Skeletal muscle satellite cell (primary cell): ENCODE measurements at regions not wholly inside any gene's neighbourhood (a gene's known extent, or its start where the extent isn't known, plus 50 kb on each side); places are given as distances from the start of the nearest gene placed in this dataset.

Experiments used
- H3K27me3 ChIP-seq: 2 replicates; pipeline ENCODE4 v1.7.0; 2013; ENCODE audit warnings: low read length; ENCODE audit not compliant: control insufficient read depth, insufficient read depth
- H3K36me3 ChIP-seq: 2 replicates; pipeline ENCODE4 v1.7.0; 2013; ENCODE audit warnings: mild to moderate bottlenecking, control low read depth, low read length; ENCODE audit not compliant: insufficient read depth
- H3K4me1 ChIP-seq: 2 replicates; pipeline ENCODE4 v1.7.0; 2013; ENCODE audit warnings: low read length; ENCODE audit not compliant: control insufficient read depth, insufficient read depth
- H3K4me2 ChIP-seq: 2 replicates; pipeline ENCODE4 v1.7.0; 2013; ENCODE audit warnings: mild to moderate bottlenecking, low read length
- H3K4me3 ChIP-seq: 2 replicates; pipeline ENCODE4 v1.7.0; 2013; ENCODE audit warnings: low read length
- H3K9ac ChIP-seq: 2 replicates; pipeline ENCODE4 v1.7.0; 2013; ENCODE audit warnings: mild to moderate bottlenecking, low read depth, low read length, moderate library complexity
- H3K9me3 ChIP-seq: replicated peaks from 2 replicates; pipeline ENCODE4 v1.7.0; 2013; ENCODE audit warnings: mild to moderate bottlenecking, control low read depth, low read length

GRCh38 chr2:142472382-142472781, 341.6 kb upstream of the LRP1B start:
- no peak overlapping the region for H3K4me3 ChIP-seq
- H3K9ac ChIP-seq: no peak overlapping the region
- no peaks in the 10 kb centered on the region for H3K9me3 ChIP-seq
- H3K36me3 ChIP-seq: no peaks in the 10 kb centered on the region
- no peaks in the 10 kb centered on the region for H3K27me3 ChIP-seq
- no peak overlapping the region for H3K4me2 ChIP-seq
- no peaks in the 10 kb centered on the region for H3K4me1 ChIP-seq

DNA sequence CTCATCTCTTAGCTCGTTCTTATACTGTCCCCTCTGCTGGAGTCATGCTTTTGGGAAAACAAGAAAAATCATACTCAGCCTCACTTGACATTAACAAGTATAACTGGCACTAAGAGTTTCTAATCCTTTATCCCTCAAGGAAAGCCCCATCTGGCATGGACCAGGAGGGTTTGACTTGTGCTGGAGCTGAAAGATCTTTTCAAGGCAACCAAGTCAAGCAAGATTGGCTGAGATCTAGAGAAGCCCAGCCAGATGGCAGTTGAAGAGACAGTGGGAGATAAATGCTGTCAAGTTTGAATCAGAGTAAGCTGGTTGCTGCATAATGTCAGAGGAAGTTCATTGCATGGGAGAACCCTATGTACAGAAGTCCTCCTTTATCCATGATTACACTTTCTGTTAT, 336.5 kb upstream of the LRP1B start:
- Histone ChIP-seq H3K9ac (no peak overlapping the region), H3K9me3 (no peaks in the 10 kb centered on the region), H3K27me3 (no peaks in the 10 kb centered on the region), H3K4me1 (no peaks in the 10 kb centered on the region), H3K36me3 (no peaks in the 10 kb centered on the region), H3K4me2 (no peak overlapping the region), H3K4me3 (no peak overlapping the region)

- Histone ChIP-seq H3K9me3 (no peaks in the 10 kb centered on the region), H3K4me2 (no peak overlapping the region), H3K27me3 (no peaks in the 10 kb centered on the region), H3K36me3 (no peaks in the 10 kb centered on the region), H3K4me1 (no peaks in the 10 kb centered on the region), H3K9ac (no peak overlapping the region), H3K4me3 (no peak overlapping the region)
Observed at GRCh38 chr2:142463047-142463446, 332.2 kb upstream of the LRP1B start.

GRCh38 chr2:142462306-142462705, 331.5 kb upstream of the LRP1B start:
- Histone ChIP-seq H3K9me3 (no peaks in the 10 kb centered on the region), H3K4me3 (no peak overlapping the region), H3K4me1 (no peaks in the 10 kb centered on the region), H3K9ac (no peak overlapping the region), H3K27me3 (no peaks in the 10 kb centered on the region), H3K4me2 (no peak overlapping the region), H3K36me3 (no peaks in the 10 kb centered on the region)

DNA sequence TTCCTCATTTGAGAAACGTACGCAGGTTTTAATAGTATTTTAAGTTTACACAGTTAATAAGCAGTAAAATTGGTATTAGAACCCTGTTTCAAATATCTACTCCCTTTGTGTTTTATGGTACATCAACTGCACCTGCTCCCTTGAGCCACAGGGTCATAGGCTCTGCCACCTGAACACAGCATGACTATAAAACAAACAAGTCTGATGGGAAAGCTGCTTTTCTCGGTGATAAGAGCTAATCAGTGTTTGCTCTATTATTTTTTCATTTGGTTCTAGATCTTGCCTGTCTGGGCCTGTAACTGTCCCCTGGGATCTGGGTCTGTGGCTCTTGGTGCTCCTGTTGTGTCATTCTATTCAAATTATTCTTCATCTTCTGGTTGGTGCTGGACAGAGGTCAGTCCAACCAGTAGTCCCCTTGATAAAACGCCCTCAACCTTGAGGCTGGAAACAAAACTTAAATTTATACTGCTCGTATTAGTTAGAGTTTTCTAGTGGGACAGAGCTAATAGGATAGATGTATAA, 314.8 kb upstream of the LRP1B start:
- Histone ChIP-seq H3K9me3 (no peaks in the 10 kb centered on the region), H3K36me3 (no peaks in the 10 kb centered on the region), H3K4me3 (no peak overlapping the region)

GRCh38 chr2:142445023-142445422, 314.2 kb upstream of the LRP1B start:
- no peaks in the 10 kb centered on the region for H3K27me3 ChIP-seq
- H3K4me2 ChIP-seq: no peak overlapping the region
- no peaks in the 10 kb centered on the region for H3K4me1 ChIP-seq
- no peaks in the 10 kb centered on the region for H3K9me3 ChIP-seq
- no peaks in the 10 kb centered on the region for H3K36me3 ChIP-seq
- H3K4me3 ChIP-seq: no peak overlapping the region
- H3K9ac ChIP-seq: no peak overlapping the region

More for the DNA sequence above, 314.8 kb upstream of the LRP1B start:
- H3K27me3 ChIP-seq: no peaks in the 10 kb centered on the region
- H3K4me1 ChIP-seq: no peaks in the 10 kb centered on the region
- no peak overlapping the region for H3K4me2 ChIP-seq
- H3K9ac ChIP-seq: no peak overlapping the region

DNA sequence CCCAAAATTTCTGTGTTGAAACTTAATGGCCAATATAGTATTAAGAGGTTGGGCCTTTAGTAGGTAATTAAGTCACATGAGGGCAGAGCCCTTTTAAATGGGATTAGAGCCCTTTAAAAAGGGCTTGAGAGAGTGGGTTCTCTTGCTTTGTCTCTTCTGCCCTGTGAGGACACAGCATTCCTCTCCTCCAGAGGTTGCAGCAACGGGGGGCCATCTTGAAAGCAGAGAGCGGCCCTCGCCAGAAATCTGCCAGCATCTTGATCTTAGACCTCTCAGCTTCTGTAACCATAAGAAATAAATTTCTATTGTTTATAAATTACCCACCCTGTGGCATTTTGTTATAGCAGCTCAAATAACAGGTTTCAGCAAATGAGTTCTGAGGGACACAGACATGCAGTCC, 305.0 kb upstream of the LRP1B start:
- H3K4me2 ChIP-seq: no peak overlapping the region
- no peaks in the 10 kb centered on the region for H3K9me3 ChIP-seq
- no peaks in the 10 kb centered on the region for H3K36me3 ChIP-seq
- H3K4me1 ChIP-seq: no peaks in the 10 kb centered on the region
- H3K9ac ChIP-seq: no peak overlapping the region
- no peaks in the 10 kb centered on the region for H3K27me3 ChIP-seq
- no peak overlapping the region for H3K4me3 ChIP-seq

DNA sequence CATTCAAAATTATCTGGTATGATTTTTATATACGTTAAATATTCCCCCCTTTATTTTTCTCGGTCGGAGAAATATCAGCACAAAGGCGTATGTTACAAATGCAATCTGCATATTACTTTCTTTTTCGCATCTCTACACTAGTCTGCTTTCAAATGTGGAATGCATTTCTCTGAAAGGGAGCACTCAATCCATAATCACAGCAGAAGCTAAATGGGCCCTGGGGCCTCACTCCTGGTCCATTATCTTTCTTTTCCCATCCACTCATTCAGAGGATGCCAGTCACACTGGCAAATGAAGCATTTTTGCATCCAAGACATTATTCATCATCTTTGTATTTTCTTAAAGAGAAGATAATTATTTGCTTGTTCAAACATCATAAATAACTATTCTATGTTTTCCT, 295.2 kb upstream of the LRP1B start:
- H3K27me3 ChIP-seq: no peaks in the 10 kb centered on the region
- no peak overlapping the region for H3K9ac ChIP-seq
- no peak overlapping the region for H3K4me2 ChIP-seq
- H3K4me3 ChIP-seq: no peak overlapping the region
- no peaks in the 10 kb centered on the region for H3K9me3 ChIP-seq
- H3K36me3 ChIP-seq: no peaks in the 10 kb centered on the region
- H3K4me1 ChIP-seq: no peaks in the 10 kb centered on the region

DNA sequence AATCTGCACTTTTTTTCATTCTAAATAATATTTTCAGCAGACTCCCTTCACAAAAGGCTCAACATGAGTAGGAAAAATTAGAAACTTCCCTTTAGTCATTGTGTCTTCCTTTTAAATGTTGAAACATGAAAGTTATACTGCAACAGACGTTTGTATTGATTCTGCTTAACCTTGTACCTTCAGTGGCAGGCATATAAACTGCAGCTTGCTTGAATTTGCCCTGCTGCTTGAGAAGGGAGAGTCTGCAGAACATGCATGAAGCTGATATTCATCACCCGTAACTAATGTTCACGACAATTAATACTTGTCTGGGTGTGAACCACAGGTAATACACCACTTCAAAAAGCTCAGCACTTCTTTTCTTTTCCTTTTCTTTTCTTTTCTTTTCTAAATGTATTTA, 294.7 kb upstream of the LRP1B start:
- H3K4me1 ChIP-seq: no peaks in the 10 kb centered on the region
- no peaks in the 10 kb centered on the region for H3K9me3 ChIP-seq
- no peak overlapping the region for H3K9ac ChIP-seq
- no peak overlapping the region for H3K4me3 ChIP-seq
- no peaks in the 10 kb centered on the region for H3K36me3 ChIP-seq
- H3K4me2 ChIP-seq: no peak overlapping the region
- H3K27me3 ChIP-seq: no peaks in the 10 kb centered on the region

DNA sequence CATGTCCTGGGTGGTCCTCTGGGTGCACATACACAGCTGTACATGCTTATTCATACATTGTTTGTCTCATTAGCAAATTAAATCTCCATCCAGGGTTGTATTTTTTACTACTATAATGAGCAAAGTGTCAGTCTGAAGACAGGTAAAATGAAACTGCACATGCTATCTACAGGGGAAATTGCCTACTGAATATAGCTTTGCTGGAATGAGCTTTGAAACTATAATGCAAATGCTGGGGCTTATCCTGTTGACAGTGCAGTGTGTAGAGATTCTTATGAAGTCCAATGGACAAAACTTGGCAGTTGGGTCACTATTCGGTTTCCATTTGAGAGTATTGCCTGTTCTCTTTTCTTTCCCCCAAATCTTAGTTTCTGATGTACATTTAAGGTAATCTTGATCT, 292.8 kb upstream of the LRP1B start:
- no peak overlapping the region for H3K4me2 ChIP-seq
- H3K4me1 ChIP-seq: no peaks in the 10 kb centered on the region
- no peaks in the 10 kb centered on the region for H3K36me3 ChIP-seq
- H3K27me3 ChIP-seq: no peaks in the 10 kb centered on the region
- no peaks in the 10 kb centered on the region for H3K9me3 ChIP-seq
- H3K4me3 ChIP-seq: no peak overlapping the region
- H3K9ac ChIP-seq: no peak overlapping the region

DNA sequence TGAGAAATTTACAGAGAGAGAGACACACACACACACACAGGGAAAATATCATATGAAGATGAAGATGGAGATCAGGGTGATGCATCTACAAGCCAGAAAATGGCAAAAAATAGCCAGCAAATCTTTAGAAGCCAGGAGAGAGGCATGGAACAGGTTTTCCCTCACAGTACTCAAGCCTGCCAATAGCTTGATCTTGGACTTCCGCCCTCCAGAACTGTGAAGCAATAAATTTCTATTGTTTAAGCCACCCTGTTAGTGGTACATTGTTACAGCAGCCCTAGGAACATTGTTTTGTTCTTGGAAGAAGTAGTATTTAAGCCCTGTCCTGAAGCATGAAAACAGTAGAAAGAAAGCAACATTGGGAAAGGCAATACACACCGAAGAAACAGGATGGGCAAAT, 292.0 kb upstream of the LRP1B start:
- Histone ChIP-seq H3K4me1 (no peaks in the 10 kb centered on the region), H3K27me3 (no peaks in the 10 kb centered on the region), H3K4me2 (no peak overlapping the region), H3K4me3 (no peak overlapping the region), H3K9me3 (no peaks in the 10 kb centered on the region), H3K36me3 (no peaks in the 10 kb centered on the region), H3K9ac (no peak overlapping the region)

DNA sequence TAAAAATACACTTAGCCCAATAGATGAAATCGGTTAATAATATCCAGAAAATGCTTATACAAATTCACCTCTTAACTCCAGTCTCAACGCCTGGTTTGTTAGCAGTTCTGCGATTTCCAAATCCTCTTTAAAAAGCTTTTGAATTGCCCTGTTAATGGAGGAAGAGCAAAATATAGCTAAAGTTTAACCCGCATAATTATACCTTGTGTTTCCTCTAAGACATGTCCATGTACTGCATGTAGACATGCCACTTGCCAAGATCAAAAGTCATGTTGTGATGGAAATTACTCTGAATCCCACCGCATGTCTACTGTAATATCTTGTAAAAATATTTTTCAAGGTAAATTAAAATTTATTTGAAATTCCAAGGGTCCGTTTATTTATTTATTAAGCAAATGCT, 291.2 kb upstream of the LRP1B start:
- Histone ChIP-seq H3K9ac (no peak overlapping the region), H3K27me3 (no peaks in the 10 kb centered on the region), H3K4me1 (no peaks in the 10 kb centered on the region), H3K9me3 (no peaks in the 10 kb centered on the region), H3K4me2 (no peak overlapping the region), H3K4me3 (no peak overlapping the region), H3K36me3 (no peaks in the 10 kb centered on the region)
